ENCODE measurements at regions not wholly inside any gene's neighbourhood (a gene's known extent, or its start where the extent isn't known, plus 50 kb on each side); places are given as distances from the start of the nearest gene placed in this dataset.

- Mint-ChIP-seq H3K4me1 (no peaks in the 10 kb centered on the region), H3K36me3 (ENCODE audit: insufficient read depth in 1 of 3, low read depth in 3 of 3) (no peaks in the 10 kb centered on the region), H3K27ac (0 out of 7 replicates have a peak overlapping the region, but pooled peaks of 1 of the 3 experiments have one; percentile 39), H3K4me3 (no peak overlapping the region; a peak in 1 of 5 replicates), H3K27me3 (ENCODE audit: low read depth) (no peaks in the 10 kb centered on the region), H3K9me3 (no peaks in the 10 kb centered on the region)
- H2AFZ ChIP-seq (ENCODE audit: low read length) = no peak overlapping the region
- H3K23me2 ChIP-seq (ENCODE audit: insufficient read length, low read depth, low read length, poor library complexity, severe bottlenecking) = no peaks in the 10 kb centered on the region
- H2BK20ac ChIP-seq (ENCODE audit: low read depth, low read length, poor library complexity, severe bottlenecking) = no peak overlapping the region
- H4K91ac ChIP-seq (ENCODE audit: insufficient read length, low read depth, low read length) = no peak overlapping the region
- H2BK5ac ChIP-seq (ENCODE audit: insufficient read length, low read length) = no peak overlapping the region
- H3T11ph ChIP-seq (ENCODE audit: low read length) = no peak overlapping the region
- H2BK120ac ChIP-seq (ENCODE audit: low read depth, low read length, poor library complexity, severe bottlenecking) = no peak overlapping the region
- H3K4ac ChIP-seq (ENCODE audit: low read depth, low read length) = no peak overlapping the region
- no peak for TF ChIP-seq CTCF (conservative IDR thresholded peaks at IDR 0.05)
- no peak overlapping the region for H2BK12ac ChIP-seq (ENCODE audit: insufficient read length, low read depth, low read length)
- no peaks in the 10 kb centered on the region for H3K27me3 ChIP-seq (ENCODE audit: insufficient read depth, low read length)
- no peaks in the 10 kb centered on the region for H3K9me3 ChIP-seq (ENCODE audit: control insufficient read depth, low read depth, low read length)
- H3K4me2 ChIP-seq (ENCODE audit: insufficient read depth, insufficient read length, low read length) = no peak overlapping the region
- H3K23ac ChIP-seq (ENCODE audit: insufficient read length, low read depth, low read length) = no peak overlapping the region
- no peaks in the 10 kb centered on the region for H3K79me1 ChIP-seq (ENCODE audit: insufficient read depth, low read depth, low read length, poor library complexity, severe bottlenecking)
- no peak for DNase-seq
- H2AK5ac ChIP-seq (ENCODE audit: insufficient read length, low read length) = no peak overlapping the region
- H3K14ac ChIP-seq (ENCODE audit: insufficient read depth, low read length) = no peak overlapping the region
- no peaks in the 10 kb centered on the region for H4K20me1 ChIP-seq (ENCODE audit: control insufficient read depth, insufficient read depth, insufficient read length)
- no peak overlapping the region for H4K8ac ChIP-seq (replicated peaks; ENCODE audit: insufficient read length, low read depth, low read length)
- H3K4me1 ChIP-seq (ENCODE audit: insufficient read depth, low read length) = no peaks in the 10 kb centered on the region
- H4K5ac ChIP-seq (ENCODE audit: insufficient read length, low read depth, low read length) = no peak overlapping the region
- H3K79me2 ChIP-seq (ENCODE audit: insufficient read depth, low read length) = no peaks in the 10 kb centered on the region
- no peak overlapping the region for H3K27ac ChIP-seq (ENCODE audit: insufficient read length, low read depth, low read length)
- no peak overlapping the region for H3K18ac ChIP-seq (ENCODE audit: insufficient read length, low read depth, low read length)
- no peak overlapping the region for H2BK15ac ChIP-seq (ENCODE audit: low read depth, low read length)
- no peak overlapping the region for H3K9ac ChIP-seq (ENCODE audit: extremely low read depth, insufficient read length, low read length)
- H3K56ac ChIP-seq (ENCODE audit: insufficient read length, low read depth, low read length) = no peak overlapping the region
Observed at GRCh38 chr17:63329876-63330275, 116.2 kb downstream of the CYB561 start.
